ENCODE measurements at regions not wholly inside any gene's neighbourhood (a gene's known extent, or its start where the extent isn't known, plus 50 kb on each side); places are given as distances from the start of the nearest gene placed in this dataset.

- no peak for DNase-seq (ENCODE audit: low spot score)
- Histone ChIP-seq H3K27ac (ENCODE audit: low read depth, low read length, poor library complexity, severe bottlenecking) (no peak overlapping the region), H3K4me3 (ENCODE audit: low read depth, low read length, poor library complexity, severe bottlenecking) (no peak overlapping the region), H3K9me3 (ENCODE audit: low read depth, low read length, poor library complexity, severe bottlenecking) (no peaks in the 10 kb centered on the region), H3K36me3 (ENCODE audit: insufficient read depth, low read length, poor library complexity, severe bottlenecking) (no peaks in the 10 kb centered on the region), H3K27me3 (replicated peaks; ENCODE audit: insufficient read depth, low read depth, low read length, poor library complexity) (no peaks in the 10 kb centered on the region), H3K4me1 (ENCODE audit: insufficient read depth, low read length, poor library complexity, severe bottlenecking) (peaks cover 5% of the 10 kb centered on the region)
- ChIA-PET POLR2A (ENCODE audit: low non-redundant PET) (no interaction called here), CTCF (no interaction called here)
- no TSS peak for BruUV-seq (replicated peaks)
- intact Hi-C loops (cut with micrococcal nuclease; ENCODE audit: unreplicated experiment): no loop called here
- no peak for TF ChIP-seq EZH2 (IDR thresholded peaks at IDR 0.05; ENCODE audit: borderline replicate concordance, low read depth, low read length, poor library complexity, severe bottlenecking)
- no peak for TF ChIP-seq CTCF (conservative IDR thresholded peaks at IDR 0.05; ENCODE audit: low read depth, low read length)
Observed at GRCh38 chr18:33853187-33853586, 275.2 kb downstream of the ASXL3 start.

GRCh38 chr18:33851546-33852078 lies 273.6 kb downstream of the ASXL3 start:
- CTCF ChIA-PET: interaction anchor here (0.7 kb wide), 1 partner anchor 264 kb away, joined by 4 read pairs; no protein-coding TSS in a partner anchor
- no TSS peak for BruUV-seq (replicated peaks)
- no peak overlapping the region for H3K27ac ChIP-seq (ENCODE audit: low read depth, low read length, poor library complexity, severe bottlenecking)
- no peak for DNase-seq (ENCODE audit: low spot score)
- H3K9me3 ChIP-seq (ENCODE audit: low read depth, low read length, poor library complexity, severe bottlenecking): no peaks in the 10 kb centered on the region
- H3K4me3 ChIP-seq (ENCODE audit: low read depth, low read length, poor library complexity, severe bottlenecking): no peak overlapping the region
- TF ChIP-seq EZH2 (IDR thresholded peaks at IDR 0.05; ENCODE audit: borderline replicate concordance, low read depth, low read length, poor library complexity, severe bottlenecking): no peak
- TF ChIP-seq CTCF (conservative IDR thresholded peaks at IDR 0.05; ENCODE audit: low read depth, low read length): no peak
- peaks cover 5% of the 10 kb centered on the region for H3K4me1 ChIP-seq (ENCODE audit: insufficient read depth, low read length, poor library complexity, severe bottlenecking)
- H3K36me3 ChIP-seq (ENCODE audit: insufficient read depth, low read length, poor library complexity, severe bottlenecking): no peaks in the 10 kb centered on the region
- intact Hi-C loops (cut with micrococcal nuclease; ENCODE audit: unreplicated experiment): no loop called here
- no peaks in the 10 kb centered on the region for H3K27me3 ChIP-seq (replicated peaks; ENCODE audit: insufficient read depth, low read depth, low read length, poor library complexity)
- POLR2A ChIA-PET (ENCODE audit: low non-redundant PET): no interaction called here

GRCh38 chr18:33849731-33850130 lies 271.7 kb downstream of the ASXL3 start:
- no peaks in the 10 kb centered on the region for H3K36me3 ChIP-seq (ENCODE audit: insufficient read depth, low read length, poor library complexity, severe bottlenecking)
- no peaks in the 10 kb centered on the region for H3K27me3 ChIP-seq (replicated peaks; ENCODE audit: insufficient read depth, low read depth, low read length, poor library complexity)
- ChIA-PET CTCF (no interaction called here), POLR2A (ENCODE audit: low non-redundant PET) (no interaction called here)
- no peak overlapping the region for H3K27ac ChIP-seq (ENCODE audit: low read depth, low read length, poor library complexity, severe bottlenecking)
- H3K9me3 ChIP-seq (ENCODE audit: low read depth, low read length, poor library complexity, severe bottlenecking): no peaks in the 10 kb centered on the region
- H3K4me3 ChIP-seq (ENCODE audit: low read depth, low read length, poor library complexity, severe bottlenecking): no peak overlapping the region
- peaks cover 5% of the 10 kb centered on the region for H3K4me1 ChIP-seq (ENCODE audit: insufficient read depth, low read length, poor library complexity, severe bottlenecking)
- intact Hi-C loops (cut with micrococcal nuclease; ENCODE audit: unreplicated experiment): no loop called here
- TF ChIP-seq EZH2 (IDR thresholded peaks at IDR 0.05; ENCODE audit: borderline replicate concordance, low read depth, low read length, poor library complexity, severe bottlenecking) (no peak), CTCF (conservative IDR thresholded peaks at IDR 0.05; ENCODE audit: low read depth, low read length) (no peak)
- peak; percentile 45 for DNase-seq (ENCODE audit: low spot score)
- BruUV-seq (replicated peaks): no TSS peak

All from A673 (cell line).